H9 (cell line): ENCODE measurements at regions not wholly inside any gene's neighbourhood (a gene's known extent, or its start where the extent isn't known, plus 50 kb on each side); places are given as distances from the start of the nearest gene placed in this dataset.
A peak's percentile ranks its signal among the peaks of the same experiment; 100 is the strongest.

Experiments used
- DNase-seq: peaks from one replicate; pipeline ENCODE4 v3.0.0-alpha.2; 2017
- H2AFZ ChIP-seq: one replicate; pipeline ENCODE4 v1.6.1; 2013; ENCODE audit warnings: mild to moderate bottlenecking, low read length, control low read depth, moderate library complexity
- H2AK5ac ChIP-seq: 2 replicates; pipeline ENCODE4 v1.6.1; 2013; ENCODE audit warnings: low read length, control low read depth, mixed read lengths; ENCODE audit not compliant: insufficient read length
- H2BK120ac ChIP-seq: one replicate; pipeline ENCODE4 v1.6.1; 2013; ENCODE audit warnings: low read depth, mild to moderate bottlenecking, low read length, control low read depth, inconsistent platforms; ENCODE audit not compliant: poor library complexity, severe bottlenecking
- H2BK12ac ChIP-seq: 2 replicates; pipeline ENCODE4 v1.6.1; 2013; ENCODE audit warnings: low read length, control low read depth, mixed read lengths, low read depth; ENCODE audit not compliant: insufficient read length
- H2BK15ac ChIP-seq: 2 replicates; pipeline ENCODE4 v1.6.1; 2013; ENCODE audit warnings: low read depth, low read length, control low read depth
- H2BK20ac ChIP-seq: one replicate; pipeline ENCODE4 v1.6.1; 2013; ENCODE audit warnings: low read depth, mild to moderate bottlenecking, low read length, control low read depth, inconsistent platforms; ENCODE audit not compliant: poor library complexity, severe bottlenecking
- H2BK5ac ChIP-seq: 2 replicates; pipeline ENCODE4 v1.6.1; 2013; ENCODE audit warnings: low read length, control low read depth, mixed read lengths; ENCODE audit not compliant: insufficient read length
- H3K14ac ChIP-seq: 2 replicates; pipeline ENCODE4 v1.6.1; 2013; ENCODE audit warnings: low read length, control low read depth; ENCODE audit not compliant: insufficient read depth
- H3K18ac ChIP-seq: 2 replicates; pipeline ENCODE4 v1.6.1; 2013; ENCODE audit warnings: low read depth, mild to moderate bottlenecking, mixed read lengths, low read length, control low read depth; ENCODE audit not compliant: insufficient read length
- H3K23ac ChIP-seq: 2 replicates; pipeline ENCODE4 v1.6.1; 2013; ENCODE audit warnings: low read length, control low read depth, mixed read lengths, low read depth; ENCODE audit not compliant: insufficient read length
- H3K23me2 ChIP-seq: 2 replicates; pipeline ENCODE4 v1.6.1; 2013; ENCODE audit warnings: low read depth, mild to moderate bottlenecking, mixed read lengths, low read length, control low read depth; ENCODE audit not compliant: insufficient read length, poor library complexity, severe bottlenecking
- H3K27ac ChIP-seq: 2 replicates; pipeline ENCODE4 v1.5.1; 2013; ENCODE audit warnings: low read length, control low read depth, mixed read lengths, low read depth; ENCODE audit not compliant: insufficient read length
- H3K27me3 ChIP-seq: 2 replicates; pipeline ENCODE4 v1.6.1; 2013; ENCODE audit warnings: low read length, control low read depth, inconsistent platforms; ENCODE audit not compliant: insufficient read depth
- H3K4ac ChIP-seq: 2 replicates; pipeline ENCODE4 v1.6.1; 2013; ENCODE audit warnings: low read depth, mild to moderate bottlenecking, control low read depth, inconsistent platforms, low read length, moderate library complexity
- H3K4me1 ChIP-seq: 2 replicates; pipeline ENCODE4 v1.6.1; 2013; ENCODE audit warnings: low read length, control low read depth, inconsistent platforms; ENCODE audit not compliant: insufficient read depth
- H3K4me2 ChIP-seq: 2 replicates; pipeline ENCODE4 v1.6.1; 2013; ENCODE audit warnings: low read length, control low read depth, mixed read lengths; ENCODE audit not compliant: insufficient read length, insufficient read depth
- H3K56ac ChIP-seq: 2 replicates; pipeline ENCODE4 v1.6.1; 2013; ENCODE audit warnings: low read depth, mild to moderate bottlenecking, mixed read lengths, low read length, control low read depth; ENCODE audit not compliant: insufficient read length
- H3K79me1 ChIP-seq: 2 replicates; pipeline ENCODE4 v1.6.1; 2013; ENCODE audit warnings: low read depth, mild to moderate bottlenecking, moderate library complexity, low read length, control low read depth, inconsistent platforms; ENCODE audit not compliant: insufficient read depth, poor library complexity, severe bottlenecking
- H3K79me2 ChIP-seq: 2 replicates; pipeline ENCODE4 v1.6.1; 2013; ENCODE audit warnings: low read length, control low read depth, inconsistent platforms; ENCODE audit not compliant: insufficient read depth
- H3K9ac ChIP-seq: 2 replicates; pipeline ENCODE4 v1.6.1; 2013; ENCODE audit warnings: low read length, control low read depth, mixed read lengths; ENCODE audit not compliant: insufficient read length; ENCODE audit errors: extremely low read depth
- H3K9me3 ChIP-seq: one replicate; pipeline ENCODE4 v1.6.1; 2013; ENCODE audit warnings: low read depth, low read length, inconsistent platforms; ENCODE audit not compliant: control insufficient read depth
- H3T11ph ChIP-seq: one replicate; pipeline ENCODE4 v1.6.1; 2013; ENCODE audit warnings: mild to moderate bottlenecking, low read length, control low read depth, inconsistent platforms
- H4K20me1 ChIP-seq: one replicate; pipeline ENCODE4 v1.6.1; 2013; ENCODE audit not compliant: control insufficient read depth, insufficient read length, insufficient read depth
- H4K5ac ChIP-seq: 2 replicates; pipeline ENCODE4 v1.6.1; 2013; ENCODE audit warnings: low read depth, mild to moderate bottlenecking, mixed read lengths, low read length, control low read depth; ENCODE audit not compliant: insufficient read length
- H4K8ac ChIP-seq: replicated peaks from 2 replicates; pipeline ENCODE4 v1.6.1; 2013; ENCODE audit warnings: low read length, control low read depth, mixed read lengths, low read depth; ENCODE audit not compliant: insufficient read length
- H4K91ac ChIP-seq: 2 replicates; pipeline ENCODE4 v1.6.1; 2013; ENCODE audit warnings: low read depth, mild to moderate bottlenecking, moderate library complexity, mixed read lengths, low read length, control low read depth; ENCODE audit not compliant: insufficient read length
- H3K27ac Mint-ChIP-seq, 3 experiments: 2 replicates in 2 of 3; 3 replicates in 1 of 3; pipeline ENCODE4 v1.8.0; 2020 to 2021; ENCODE audit warnings: mixed read lengths in 3 of 3, mild to moderate bottlenecking in 1 of 3, moderate library complexity in 1 of 3
- H3K27me3 Mint-ChIP-seq: 2 replicates; pipeline ENCODE4 v1.8.0; 2021; ENCODE audit warnings: low read depth, mild to moderate bottlenecking, moderate library complexity, mixed read lengths
- H3K36me3 Mint-ChIP-seq, 3 experiments: 2 replicates in 2 of 3; 3 replicates in 1 of 3; pipeline ENCODE4 v1.8.0; 2020 to 2021; ENCODE audit warnings: low read depth in 3 of 3, mixed read lengths in 3 of 3; ENCODE audit not compliant: insufficient read depth in 1 of 3
- H3K4me1 Mint-ChIP-seq, 2 experiments: 2 replicates each; pipeline ENCODE4 v1.8.0; 2020; ENCODE audit warnings: mixed read lengths in 2 of 2
- H3K4me3 Mint-ChIP-seq, 2 experiments: 2 replicates in 1 of 2; 3 replicates in 1 of 2; pipeline ENCODE4 v1.8.0; 2020 to 2021; ENCODE audit warnings: mild to moderate bottlenecking in 2 of 2, mixed read lengths in 2 of 2, moderate library complexity in 1 of 2
- H3K9me3 Mint-ChIP-seq, 2 experiments: 2 replicates in 1 of 2; 3 replicates in 1 of 2; pipeline ENCODE4 v1.8.0; 2020; ENCODE audit warnings: mild to moderate bottlenecking in 2 of 2, mixed read lengths in 2 of 2, moderate library complexity in 1 of 2
- CTCF ChIP-seq: fragments of 200-600 bp; sonication (generic); conservative IDR thresholded peaks from 3 replicates; pipeline ENCODE4 v1.8.0; 2021; ENCODE audit warnings: antibody characterized with exemption, mild to moderate bottlenecking
- WGBS: extraction: QIAGEN DNeasy Blood & Tissue Kit; methylation state at CpG from one replicate; pipeline ENCODE4 v1.1.7; 2013; ENCODE audit warnings: missing lambda C conversion rate, low lambda C conversion rate, mixed read lengths; ENCODE audit not compliant: insufficient read length; ENCODE audit errors: extremely low coverage; 5-methylcytosine and 5-hydroxymethylcytosine counted together

- Histone ChIP-seq H4K20me1 (no peaks in the 10 kb centered on the region), H3K23me2 (no peaks in the 10 kb centered on the region), H3K4me2 (peak overlapping the region; percentile 41), H3K14ac (no peak overlapping the region), H2BK12ac (no peak overlapping the region), H2AK5ac (no peak overlapping the region), H3K27ac (no peak overlapping the region), H3K56ac (no peak overlapping the region), H2AFZ (no peak overlapping the region), H3K27me3 (no peaks in the 10 kb centered on the region), H3K23ac (no peak overlapping the region), H4K5ac (no peak overlapping the region), H4K91ac (no peak overlapping the region), H3K9me3 (no peaks in the 10 kb centered on the region), H2BK15ac (no peak overlapping the region), H3K79me2 (no peaks in the 10 kb centered on the region), H3K18ac (no peak overlapping the region), H3K79me1 (no peaks in the 10 kb centered on the region), H3K9ac (no peak overlapping the region), H2BK5ac (no peak overlapping the region), H3K4ac (no peak overlapping the region), H2BK120ac (no peak overlapping the region), H3K4me1 (peaks cover 13% of the 10 kb centered on the region; the same call in 1 of the 2 replicates), H2BK20ac (no peak overlapping the region), H3T11ph (no peak overlapping the region), H4K8ac (no peak overlapping the region)
- WGBS, result no CpG with 5 or more reads among the region's 3 CpGs
- Mint-ChIP-seq H3K4me1 (peaks cover 42% of the 10 kb centered on the region in 2 experiments), H3K27ac (peak overlapping the region in 2 of 3 experiments; percentile 62 to 78; a peak in 4 of 7 replicates), H3K36me3 (peaks cover 3 to 5% (median 3%) of the 10 kb centered on the region in 3 experiments; a peak in 5 of 7 replicates), H3K27me3 (no peaks in the 10 kb centered on the region), H3K9me3 (peaks cover 3 to 4% of the 10 kb centered on the region in 2 experiments; a peak in 3 of 5 replicates), H3K4me3 (no peak overlapping the region)
- no peak for TF ChIP-seq CTCF
- no peak for DNase-seq
Observed at GRCh38 chr3:181940703-181941102, 229.0 kb downstream of the SOX2 start.
